ENCODE measurements at regions not wholly inside any gene's neighbourhood (a gene's known extent, or its start where the extent isn't known, plus 50 kb on each side); places are given as distances from the start of the nearest gene placed in this dataset.
A peak's percentile ranks its signal among the peaks of the same experiment; 100 is the strongest.

- Histone ChIP-seq H3K18ac (ENCODE audit: extremely low read depth, low read length) (no peak overlapping the region), H4K8ac (ENCODE audit: extremely low read depth, insufficient read depth, low read length) (no peak overlapping the region)
Measured at GRCh38 chr5:82605441-82605973, 327.4 kb upstream of the RPS23 start.

More at GRCh38 chr5:82605441-82605973, 327.4 kb upstream of the RPS23 start:
- Histone ChIP-seq H3K4me2 (ENCODE audit: insufficient read depth in 1 of 2, low read depth in 2 of 2, low read length in 2 of 2) (no peak overlapping the region), H3K23me2 (ENCODE audit: low read depth, low read length) (no peaks in the 10 kb centered on the region), H2BK5ac (ENCODE audit: low read depth, low read length) (no peak overlapping the region), H3K23ac (ENCODE audit: insufficient read length) (no peak overlapping the region), H3K14ac (ENCODE audit: insufficient read length) (no peak overlapping the region), H2BK12ac (ENCODE audit: low read depth, low read length) (peak overlapping the region; percentile 68; the same call in 1 of the 2 replicates), H3K79me1 (ENCODE audit: low read depth, low read length) (no peaks in the 10 kb centered on the region), H2BK15ac (ENCODE audit: low read length) (no peak overlapping the region), H3K9ac (replicated peaks in 1 of 4; ENCODE audit: extremely low read depth in 1 of 4, low read depth in 3 of 4, low read length in 3 of 4) (no peak overlapping the region), H4K91ac (replicated peaks; ENCODE audit: insufficient read length, low read length) (peak overlapping the region; percentile 80), H2BK120ac (replicated peaks; ENCODE audit: low read depth, low read length) (no peak overlapping the region), H2AFZ (ENCODE audit: low read length) (no peak overlapping the region), H3K4me1 (replicated peaks in 1 of 4; ENCODE audit: control insufficient read depth in 3 of 4, insufficient read depth in 4 of 4, low read length in 3 of 4) (no peaks in the 10 kb centered on the region), H4K20me1 (replicated peaks in 1 of 2; ENCODE audit: control insufficient read depth in 1 of 2, insufficient read depth in 2 of 2, low read length in 2 of 2) (no peaks in the 10 kb centered on the region), H3K4ac (replicated peaks; ENCODE audit: insufficient read length, low read depth, low read length) (no peak overlapping the region), H3K27me3 (replicated peaks in 1 of 4; ENCODE audit: control insufficient read depth in 3 of 4, extremely low read depth in 1 of 4, insufficient read depth in 3 of 4, low read length in 3 of 4) (no peaks in the 10 kb centered on the region), H3K36me3 (ENCODE audit: control insufficient read depth in 2 of 4, insufficient read depth in 4 of 4, low read length in 3 of 4) (no peaks in the 10 kb centered on the region), H3K79me2 (ENCODE audit: control insufficient read depth in 1 of 2, insufficient read depth in 2 of 2, low read length in 2 of 2) (no peaks in the 10 kb centered on the region), H3K56ac (replicated peaks; ENCODE audit: insufficient read length, low read depth, low read length) (no peak overlapping the region), H3K27ac (ENCODE audit: low read depth, low read length) (no peak overlapping the region), H2AK5ac (ENCODE audit: low read depth, low read length) (no peak overlapping the region), H4K5ac (ENCODE audit: insufficient read length, low read depth, low read length) (no peak overlapping the region), H3K9me3 (ENCODE audit: insufficient read depth in 2 of 2, low read depth in 1 of 2, low read length in 1 of 2) (peaks cover 0 to 9% of the 10 kb centered on the region in 2 experiments; a peak in 2 of 4 replicates), H3K4me3 (ENCODE audit: extremely low read depth in 1 of 4, insufficient read depth in 2 of 4, low read depth in 3 of 4, low read length in 4 of 4) (no peak overlapping the region), H2BK20ac (ENCODE audit: low read length) (no peak overlapping the region)
- TF ChIP-seq EGR1 (IDR thresholded peaks at IDR 0.05; ENCODE audit: borderline replicate concordance, low read depth, low read length) (no peak), USF2 (IDR thresholded peaks at IDR 0.05; ENCODE audit: low read length) (no peak), RBBP5 (IDR thresholded peaks at IDR 0.05; ENCODE audit: borderline replicate concordance, low read depth, low read length) (no peak), CEBPB (IDR thresholded peaks at IDR 0.05; ENCODE audit: low read depth, low read length) (no peak), KDM5A (IDR thresholded peaks at IDR 0.05; ENCODE audit: low read length) (no peak), CHD1 (IDR thresholded peaks at IDR 0.05; ENCODE audit: low read depth, low read length) (no peak), CTCF (IDR thresholded peaks at IDR 0.05; ENCODE audit: control extremely low read depth in 1 of 3, insufficient read depth in 1 of 3, low read depth in 1 of 3, low read length in 3 of 3) (peak in 1 of 3 experiments; percentile 2; a peak in 1 of 4 replicates)
- ChIA-PET CTCF (ENCODE audit: partially characterized antibody) (interaction anchor here (1.2 to 1.3 kb wide), 2 partner anchors 14 to 53 kb away, joined by 3 to 4 read pairs; no protein-coding TSS in a partner anchor), POLR2A (ENCODE audit: partially characterized antibody) (no interaction called here)
- DNase-seq (ENCODE audit: low read depth in 1 of 2, low spot score in 2 of 2) (no peak), FAIRE-seq (no peak)
- WGBS, 2 experiments (ENCODE audit: extremely low coverage in 1 of 2, insufficient coverage in 1 of 2, insufficient read length in 1 of 2, insufficient replicate concordance in 2 of 2, low coverage in 1 of 2, low lambda C conversion rate in 2 of 2, missing lambda C conversion rate in 1 of 2): 72% methylated on average over 2 of the region's 2 CpGs; no CpG with 5 or more reads in 1 of the 2 experiments

Data from H1 (cell line).